Left ventricle myocardium inferior (tissue), 1 donor: ENCODE measurements at regions not wholly inside any gene's neighbourhood (a gene's known extent, or its start where the extent isn't known, plus 50 kb on each side); places are given as distances from the start of the nearest gene placed in this dataset.

Source experiments
- DNase-seq: peaks from one replicate; pipeline ENCODE4 v3.0.0-alpha.2; 2020
- H3K27ac ChIP-seq: fragments of 200-600 bp; replicated peaks from 2 replicates; pipeline ENCODE4 v1.8.0; 2021
- H3K27me3 ChIP-seq: fragments of 200-600 bp; 2 replicates; pipeline ENCODE4 v1.8.0; 2021; ENCODE audit warnings: low read depth
- H3K36me3 ChIP-seq: fragments of 200-600 bp; 2 replicates; pipeline ENCODE4 v1.8.0; 2021
- H3K4me1 ChIP-seq: fragments of 200-600 bp; 2 replicates; pipeline ENCODE4 v1.8.0; 2021
- H3K4me3 ChIP-seq: fragments of 200-600 bp; 2 replicates; pipeline ENCODE4 v1.8.0; 2021; ENCODE audit warnings: mild to moderate bottlenecking, moderate library complexity
- H3K9me3 ChIP-seq: fragments of 200-600 bp; replicated peaks from 2 replicates; pipeline ENCODE4 v1.8.0; 2021
- CTCF ChIP-seq: fragments of 200-600 bp; IDR thresholded peaks from 2 replicates; pipeline ENCODE4 v1.8.0; 2021; ENCODE audit warnings: antibody characterized with exemption, mild to moderate bottlenecking, borderline replicate concordance
- intact Hi-C: fragments of 100-400 bp; cut with micrococcal nuclease; formaldehyde crosslinking; loops from one replicate; pipeline ENCODE4 v1.11.0; 2022
- donor health status: DM: no; HTN: yes; CAD: no; lungs with severe emphysema.

- no peak for TF ChIP-seq CTCF
- no peaks in the 10 kb centered on the region for H3K27me3 ChIP-seq
- intact Hi-C loops, result no loop called here
- no peaks in the 10 kb centered on the region for H3K9me3 ChIP-seq
- DNase-seq, result no peak
- no peak overlapping the region for H3K4me3 ChIP-seq
- H3K4me1 ChIP-seq, result peaks cover 2% of the 10 kb centered on the region
- H3K27ac ChIP-seq, result no peak overlapping the region
- H3K36me3 ChIP-seq, result no peaks in the 10 kb centered on the region
These were observed 913.2 kb downstream of the DIAPH3 start for GRCh38 chr13:59250336-59251189.

DNA sequence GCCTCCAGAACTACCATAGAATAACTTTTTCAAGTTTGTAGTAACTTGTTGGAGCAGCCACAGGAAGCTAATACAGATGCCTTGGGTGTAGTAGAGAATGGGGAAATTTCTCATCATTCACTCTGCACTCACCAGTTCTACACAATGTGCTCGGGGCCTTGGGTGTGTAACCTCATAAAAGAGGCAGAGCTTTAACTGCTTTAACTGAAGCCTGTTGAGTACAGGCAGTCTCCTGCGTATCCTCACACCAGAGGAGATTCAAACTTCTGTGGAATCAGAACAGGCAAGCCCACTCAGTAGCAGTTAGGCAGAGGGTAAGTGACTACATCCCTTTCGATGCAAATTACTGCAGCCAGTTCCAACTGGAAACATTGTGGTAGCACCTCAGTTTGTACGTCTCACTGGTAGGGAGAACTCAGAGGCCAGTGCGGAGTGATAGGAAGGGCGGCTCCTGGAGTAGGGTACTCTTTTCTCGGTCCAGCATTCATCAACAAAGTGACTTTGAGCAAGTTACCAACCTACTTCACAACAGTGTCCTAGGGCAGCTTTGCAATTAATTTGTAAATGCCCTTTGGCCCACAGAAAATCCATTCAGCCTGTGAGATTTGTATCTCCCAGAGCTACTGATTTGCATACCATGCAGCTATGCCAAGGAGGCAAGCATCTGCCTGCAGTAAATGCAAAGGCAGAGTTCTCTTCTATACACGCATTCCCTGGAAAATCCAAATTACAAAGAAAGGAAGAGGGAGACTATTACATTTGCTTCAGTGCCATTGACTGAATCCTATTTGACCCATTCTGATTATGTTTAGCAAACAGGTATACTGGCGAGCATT lies 904.3 kb downstream of the DIAPH3 start:
- intact Hi-C loops, result no loop called here
- H3K27me3 ChIP-seq, result no peaks in the 10 kb centered on the region
- no peaks in the 10 kb centered on the region for H3K36me3 ChIP-seq
- TF ChIP-seq CTCF, result no peak
- H3K27ac ChIP-seq, result no peak overlapping the region
- no peak overlapping the region for H3K4me3 ChIP-seq
- no peaks in the 10 kb centered on the region for H3K9me3 ChIP-seq
- H3K4me1 ChIP-seq, result no peaks in the 10 kb centered on the region
- DNase-seq, result no peak

- H3K9me3 ChIP-seq, result no peaks in the 10 kb centered on the region
- no peak overlapping the region for H3K27ac ChIP-seq
- no peaks in the 10 kb centered on the region for H3K4me1 ChIP-seq
- TF ChIP-seq CTCF, result peak; percentile 60
- no peak for DNase-seq
- intact Hi-C loops, result no loop called here
- H3K27me3 ChIP-seq, result no peaks in the 10 kb centered on the region
- H3K4me3 ChIP-seq, result no peak overlapping the region
- no peaks in the 10 kb centered on the region for H3K36me3 ChIP-seq
These were observed 901.7 kb downstream of the DIAPH3 start for GRCh38 chr13:59261928-59262488.

DNA sequence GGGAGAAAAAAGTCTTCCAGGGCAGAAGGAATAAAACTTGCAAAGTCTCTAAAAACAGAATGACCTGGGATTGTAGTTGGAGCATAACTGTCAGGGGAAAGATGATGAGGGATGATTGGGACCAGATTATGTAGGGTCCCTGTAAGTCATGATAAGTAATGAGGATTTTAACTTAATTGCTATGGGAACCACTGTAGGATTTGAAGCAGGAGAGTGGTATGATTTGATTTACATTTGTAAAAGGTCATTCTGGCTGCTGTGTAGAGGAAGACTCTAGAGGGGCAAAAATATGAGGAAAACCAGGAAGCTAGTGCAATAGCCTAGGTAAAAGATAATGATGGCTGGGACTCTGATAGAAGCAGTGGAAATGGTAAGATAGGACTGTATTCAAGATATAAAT lies 900.2 kb downstream of the DIAPH3 start:
- Histone ChIP-seq H3K9me3 (no peaks in the 10 kb centered on the region), H3K27me3 (no peaks in the 10 kb centered on the region), H3K27ac (no peak overlapping the region), H3K4me3 (no peak overlapping the region), H3K36me3 (no peaks in the 10 kb centered on the region), H3K4me1 (no peaks in the 10 kb centered on the region)
- DNase-seq, result no peak
- intact Hi-C loops, result no loop called here
- TF ChIP-seq CTCF, result no peak

GRCh38 chr13:59266478-59267063 lies 897.2 kb downstream of the DIAPH3 start:
- Histone ChIP-seq H3K4me3 (no peak overlapping the region), H3K4me1 (no peaks in the 10 kb centered on the region), H3K36me3 (no peaks in the 10 kb centered on the region), H3K27me3 (no peaks in the 10 kb centered on the region), H3K9me3 (no peaks in the 10 kb centered on the region), H3K27ac (no peak overlapping the region)
- intact Hi-C loops, result no loop called here
- TF ChIP-seq CTCF, result no peak
- no peak for DNase-seq
